Osteocyte (in vitro differentiated cells): ENCODE measurements at regions not wholly inside any gene's neighbourhood (a gene's known extent, or its start where the extent isn't known, plus 50 kb on each side); places are given as distances from the start of the nearest gene placed in this dataset.

Source experiments
- DNase-seq: peaks from one replicate; pipeline ENCODE4 v3.0.0; 2021; ENCODE audit warnings: mixed read lengths; ENCODE audit not compliant: unreplicated experiment; ENCODE audit errors: extremely low spot score
- H3K27ac Mint-ChIP-seq: one replicate; pipeline ENCODE4 v1.8.0; 2021; ENCODE audit warnings: mild to moderate bottlenecking, mixed read lengths; ENCODE audit not compliant: unreplicated experiment
- H3K27me3 Mint-ChIP-seq: one replicate; pipeline ENCODE4 v1.8.0; 2021; ENCODE audit warnings: mixed read lengths; ENCODE audit not compliant: unreplicated experiment
- H3K36me3 Mint-ChIP-seq: one replicate; pipeline ENCODE4 v1.8.0; 2021; ENCODE audit warnings: mixed read lengths; ENCODE audit not compliant: unreplicated experiment
- H3K4me1 Mint-ChIP-seq: one replicate; pipeline ENCODE4 v1.8.0; 2021; ENCODE audit warnings: mixed read lengths; ENCODE audit not compliant: unreplicated experiment
- H3K4me3 Mint-ChIP-seq: one replicate; pipeline ENCODE4 v1.8.0; 2021; ENCODE audit warnings: mild to moderate bottlenecking, moderate library complexity, mixed read lengths; ENCODE audit not compliant: unreplicated experiment
- H3K9me3 Mint-ChIP-seq: one replicate; pipeline ENCODE4 v1.8.0; 2021; ENCODE audit warnings: mixed read lengths; ENCODE audit not compliant: unreplicated experiment
- CTCF ChIP-seq: fragments of 200-600 bp; sonication (generic); IDR thresholded peaks from 2 replicates; pipeline ENCODE4 v1.5.0; 2021; ENCODE audit warnings: antibody characterized with exemption, mild to moderate bottlenecking, moderate library complexity

DNA sequence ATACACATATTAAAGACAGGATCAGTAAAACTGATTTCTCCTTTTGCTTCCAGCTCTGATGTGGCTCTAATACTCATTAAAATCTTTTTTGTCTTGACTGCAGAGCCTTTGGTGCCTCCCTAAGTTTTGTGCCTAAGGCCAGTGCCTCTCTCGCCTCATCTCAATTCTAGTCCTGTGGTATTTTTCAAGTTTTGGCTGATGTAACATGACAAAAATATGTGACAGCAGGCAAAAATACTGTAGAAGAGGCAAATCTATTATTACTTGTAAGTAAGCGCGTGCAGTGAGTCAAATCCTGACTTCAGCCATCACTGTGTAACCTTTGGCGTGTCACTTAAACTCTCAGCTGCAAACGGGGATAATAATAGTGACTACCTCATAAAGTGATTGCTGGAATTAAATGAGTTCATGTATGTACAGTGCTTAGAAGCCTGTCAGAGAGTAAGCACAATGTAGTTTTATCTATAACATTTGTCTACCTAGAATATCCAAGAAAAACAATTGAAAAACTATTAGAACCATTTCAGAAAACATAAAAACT is 74.0 kb downstream of the MAB21L3 start:
- no peak for DNase-seq
- Mint-ChIP-seq H3K27ac (no peak overlapping the region), H3K4me1 (no peaks in the 10 kb centered on the region), H3K9me3 (no peaks in the 10 kb centered on the region), H3K4me3 (no peak overlapping the region), H3K27me3 (peaks cover 65% of the 10 kb centered on the region), H3K36me3 (no peaks in the 10 kb centered on the region)
- no peak for TF ChIP-seq CTCF

DNA sequence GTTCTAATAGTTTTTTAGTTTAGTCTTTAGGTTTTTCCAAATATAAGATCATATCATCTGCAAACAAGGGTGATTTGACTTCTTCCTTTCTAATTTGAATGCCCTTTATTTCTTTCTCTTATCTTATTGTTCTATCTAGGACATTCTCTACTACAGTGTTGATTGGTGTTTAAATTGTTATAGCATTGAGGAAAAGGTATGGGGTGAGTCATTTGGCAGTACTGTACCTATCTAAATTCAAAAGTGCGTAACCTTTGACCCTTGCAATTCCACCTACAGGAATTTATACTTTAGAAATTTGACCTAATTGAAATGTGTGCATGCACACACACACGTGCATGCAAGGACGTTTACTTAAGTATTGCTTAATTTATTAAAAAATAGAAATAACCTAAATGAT is 78.3 kb downstream of the MAB21L3 start:
- no peaks in the 10 kb centered on the region for H3K36me3 Mint-ChIP-seq
- no peak overlapping the region for H3K27ac Mint-ChIP-seq
- no peaks in the 10 kb centered on the region for H3K4me1 Mint-ChIP-seq
- no peaks in the 10 kb centered on the region for H3K9me3 Mint-ChIP-seq
- no peak for DNase-seq
- no peak overlapping the region for H3K4me3 Mint-ChIP-seq
- H3K27me3 Mint-ChIP-seq = peaks cover 54% of the 10 kb centered on the region
- TF ChIP-seq CTCF = no peak

- Mint-ChIP-seq H3K36me3 (no peaks in the 10 kb centered on the region), H3K4me3 (no peak overlapping the region), H3K9me3 (no peaks in the 10 kb centered on the region), H3K27me3 (peaks cover 50% of the 10 kb centered on the region), H3K4me1 (no peaks in the 10 kb centered on the region), H3K27ac (no peak overlapping the region)
- no peak for TF ChIP-seq CTCF
- DNase-seq = no peak
These were observed 80.1 kb downstream of the MAB21L3 start for GRCh38 chr1:116191294-116191693.

DNA sequence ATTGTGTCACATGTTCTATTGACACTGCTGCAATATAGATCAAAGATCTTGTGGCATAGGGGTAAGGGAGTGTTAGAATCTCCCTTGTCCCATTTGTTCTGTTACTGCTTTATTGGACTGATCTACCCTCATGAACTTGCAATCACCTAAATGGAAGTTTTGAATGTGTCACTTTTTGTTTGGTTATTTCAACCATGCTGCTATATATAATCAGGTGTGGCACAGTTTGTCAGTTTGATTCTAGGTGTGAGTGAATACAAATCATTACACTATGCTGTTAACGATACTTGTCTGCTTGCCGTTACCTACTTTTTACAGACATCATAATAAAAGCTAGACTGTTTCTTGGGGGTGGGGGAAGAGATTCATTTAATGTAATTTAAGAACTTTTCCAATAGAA is 82.6 kb downstream of the MAB21L3 start:
- H3K36me3 Mint-ChIP-seq = no peaks in the 10 kb centered on the region
- TF ChIP-seq CTCF = no peak
- H3K27me3 Mint-ChIP-seq = peaks cover 48% of the 10 kb centered on the region
- DNase-seq = no peak
- no peak overlapping the region for H3K27ac Mint-ChIP-seq
- H3K4me3 Mint-ChIP-seq = no peak overlapping the region
- no peaks in the 10 kb centered on the region for H3K4me1 Mint-ChIP-seq
- H3K9me3 Mint-ChIP-seq = no peaks in the 10 kb centered on the region

GRCh38 chr1:116194568-116194967 is 83.4 kb downstream of the MAB21L3 start:
- Mint-ChIP-seq H3K27me3 (peaks cover 49% of the 10 kb centered on the region), H3K27ac (no peak overlapping the region), H3K36me3 (no peaks in the 10 kb centered on the region), H3K4me1 (no peaks in the 10 kb centered on the region), H3K9me3 (no peaks in the 10 kb centered on the region), H3K4me3 (no peak overlapping the region)
- TF ChIP-seq CTCF = no peak
- DNase-seq = no peak
